H1 (cell line): ENCODE measurements at regions not wholly inside any gene's neighbourhood (a gene's known extent, or its start where the extent isn't known, plus 50 kb on each side); places are given as distances from the start of the nearest gene placed in this dataset.

ENCODE experiments used
- CTCF ChIA-PET: fragments of 300-600 bp; sonication (Branson Sonifier 250); formaldehyde crosslinking; loops from one replicate; lab custom pipeline; 2021; ENCODE audit not compliant: partially characterized antibody; lab: Charles Lee
- POLR2A ChIA-PET: fragments of 300-600 bp; sonication (Branson Sonifier 250); formaldehyde crosslinking; loops from one replicate; lab custom pipeline; 2021; ENCODE audit warnings: inconsistent platforms; ENCODE audit not compliant: partially characterized antibody; lab: Charles Lee
- DNase-seq, 2 experiments: peaks; one replicate each; pipeline versions ENCODE4 v3.0.0 to v3.0.0-alpha.2; 2010 to 2022; ENCODE audit warnings: low spot score in 2 of 2, low read depth in 1 of 2, mixed read lengths in 1 of 2
- FAIRE-seq: peaks from 2 replicates; lab custom pipeline; 2011; peaks lifted over from hg19 to GRCh38; lab: Jason Lieb, UNC
- H2AFZ ChIP-seq: 2 replicates; pipeline ENCODE4 v1.8.1; 2012; ENCODE audit warnings: low read length, inconsistent platforms
- H2AK5ac ChIP-seq: 2 replicates; pipeline ENCODE4 v1.6.1; 2013; ENCODE audit warnings: low read depth, low read length
- H2BK120ac ChIP-seq: replicated peaks from 2 replicates; pipeline ENCODE3; 2013; ENCODE audit warnings: low read depth, low read length, inconsistent platforms
- H2BK12ac ChIP-seq: 2 replicates; pipeline ENCODE4 v1.6.1; 2013; ENCODE audit warnings: low read depth, low read length
- H2BK15ac ChIP-seq: 2 replicates; pipeline ENCODE4 v1.6.1; 2013; ENCODE audit warnings: low read length
- H2BK20ac ChIP-seq: 2 replicates; pipeline ENCODE4 v1.6.1; 2013; ENCODE audit warnings: low read length
- H2BK5ac ChIP-seq: 2 replicates; pipeline ENCODE4 v1.6.1; 2013; ENCODE audit warnings: low read depth, low read length
- H3K14ac ChIP-seq: 2 replicates; pipeline ENCODE4 v1.6.1; 2013; ENCODE audit warnings: inconsistent platforms; ENCODE audit not compliant: insufficient read length
- H3K18ac ChIP-seq: 2 replicates; pipeline ENCODE4 v1.6.1; 2013; ENCODE audit warnings: low read length; ENCODE audit errors: extremely low read depth
- H3K23ac ChIP-seq: 2 replicates; pipeline ENCODE4 v1.6.1; 2013; ENCODE audit warnings: inconsistent platforms; ENCODE audit not compliant: insufficient read length
- H3K23me2 ChIP-seq: 2 replicates; pipeline ENCODE4 v1.6.1; 2013; ENCODE audit warnings: low read depth, low read length
- H3K27ac ChIP-seq: 2 replicates; pipeline ENCODE4 v1.6.1; 2011; ENCODE audit warnings: low read depth, low read length, inconsistent platforms
- H3K27me3 ChIP-seq, 4 experiments: replicated peaks in 1 of 4; 1 replicate in 1 of 4; 2 replicates in 3 of 4; pipeline versions ENCODE4 v1.6.1 to v1.8.1; 2011 to 2013; ENCODE audit warnings: low read length in 3 of 4, mild to moderate bottlenecking in 3 of 4, inconsistent platforms in 2 of 4, mixed read lengths in 2 of 4, moderate library complexity in 1 of 4; ENCODE audit not compliant: control insufficient read depth in 3 of 4, insufficient read depth in 3 of 4; ENCODE audit errors: extremely low read depth in 1 of 4
- H3K36me3 ChIP-seq, 4 experiments: 2 replicates each; pipeline versions ENCODE4 v1.6.1 to v1.8.1; 2011 to 2013; ENCODE audit warnings: mild to moderate bottlenecking in 4 of 4, low read length in 3 of 4, moderate library complexity in 2 of 4, control low read depth in 1 of 4, inconsistent platforms in 1 of 4; ENCODE audit not compliant: insufficient read depth in 4 of 4, control insufficient read depth in 2 of 4
- H3K4ac ChIP-seq: replicated peaks from 2 replicates; pipeline ENCODE3; 2013; ENCODE audit warnings: low read length, low read depth, mixed read lengths, inconsistent platforms; ENCODE audit not compliant: insufficient read length
- H3K4me1 ChIP-seq, 4 experiments: replicated peaks in 1 of 4; 1 replicate in 1 of 4; 2 replicates in 3 of 4; pipeline versions ENCODE4 v1.6.1 to v1.8.1; 2011 to 2013; ENCODE audit warnings: low read length in 3 of 4, inconsistent platforms in 2 of 4, mixed read lengths in 1 of 4; ENCODE audit not compliant: insufficient read depth in 4 of 4, control insufficient read depth in 3 of 4
- H3K4me2 ChIP-seq, 2 experiments: 2 replicates each; pipeline versions ENCODE4 v1.6.1 to v1.8.1; 2011 to 2013; ENCODE audit warnings: low read depth in 2 of 2, low read length in 2 of 2, control low read depth in 1 of 2, inconsistent platforms in 1 of 2, mild to moderate bottlenecking in 1 of 2; ENCODE audit not compliant: insufficient read depth in 1 of 2
- H3K4me3 ChIP-seq, 4 experiments: fragments of 200-600, 300-600 bp in 1 of 4; sonication (generic), shearing (Covaris generic), sonication (Bioruptor Twin) in 1 of 4; 2 replicates each; pipeline versions ENCODE4 v1.5.1 to v1.8.1; 2011 to 2016; ENCODE audit warnings: low read length in 4 of 4, low read depth in 3 of 4, control low read depth in 2 of 4, inconsistent platforms in 2 of 4, mild to moderate bottlenecking in 2 of 4, mixed read lengths in 1 of 4, moderate library complexity in 1 of 4; ENCODE audit not compliant: insufficient read depth in 2 of 4; ENCODE audit errors: extremely low read depth in 1 of 4
- H3K56ac ChIP-seq: replicated peaks from 2 replicates; pipeline ENCODE3; 2013; ENCODE audit warnings: low read depth, mild to moderate bottlenecking, mixed read lengths, low read length, inconsistent platforms; ENCODE audit not compliant: insufficient read length
- H3K79me1 ChIP-seq: 2 replicates; pipeline ENCODE4 v1.6.1; 2013; ENCODE audit warnings: low read depth, low read length, control low read depth
- H3K79me2 ChIP-seq, 2 experiments: 2 replicates each; pipeline versions ENCODE4 v1.6.1 to v1.8.1; 2012 to 2013; ENCODE audit warnings: low read length in 2 of 2, mild to moderate bottlenecking in 2 of 2, inconsistent platforms in 1 of 2; ENCODE audit not compliant: insufficient read depth in 2 of 2, control insufficient read depth in 1 of 2
- H3K9ac ChIP-seq, 4 experiments: replicated peaks in 1 of 4; 1 replicate in 1 of 4; 2 replicates in 3 of 4; pipeline versions ENCODE4 v1.6.1 to v1.8.1; 2011 to 2013; ENCODE audit warnings: low read depth in 3 of 4, low read length in 3 of 4, control low read depth in 2 of 4, mild to moderate bottlenecking in 2 of 4, moderate library complexity in 2 of 4, inconsistent platforms in 1 of 4; ENCODE audit errors: extremely low read depth in 1 of 4
- H3K9me3 ChIP-seq, 2 experiments: 2 replicates each; pipeline versions ENCODE4 v1.6.1 to v1.8.1; 2012 to 2013; ENCODE audit warnings: mild to moderate bottlenecking in 2 of 2, moderate library complexity in 2 of 2, control low read depth in 1 of 2, inconsistent platforms in 1 of 2, low read depth in 1 of 2, low read length in 1 of 2, mixed read lengths in 1 of 2; ENCODE audit not compliant: insufficient read depth in 2 of 2
- H4K20me1 ChIP-seq, 2 experiments: replicated peaks in 1 of 2; 2 replicates each; pipeline versions ENCODE3 to v1.8.1; 2011 to 2013; ENCODE audit warnings: inconsistent platforms in 2 of 2, low read length in 2 of 2, mild to moderate bottlenecking in 1 of 2; ENCODE audit not compliant: insufficient read depth in 2 of 2, control insufficient read depth in 1 of 2
- H4K5ac ChIP-seq: 2 replicates; pipeline ENCODE4 v1.6.1; 2013; ENCODE audit warnings: low read length, low read depth, mixed read lengths, inconsistent platforms; ENCODE audit not compliant: insufficient read length
- H4K8ac ChIP-seq: 2 replicates; pipeline ENCODE4 v1.8.0; 2013; ENCODE audit warnings: mild to moderate bottlenecking, moderate library complexity, low read length, inconsistent platforms; ENCODE audit not compliant: insufficient read depth; ENCODE audit errors: extremely low read depth
- H4K91ac ChIP-seq: replicated peaks from 2 replicates; pipeline ENCODE3; 2013; ENCODE audit warnings: low read length, mixed read lengths, inconsistent platforms; ENCODE audit not compliant: insufficient read length
- BCL11A ChIP-seq, 2 experiments: IDR thresholded peaks; one replicate each; pipeline ENCODE4 v1.6.1; 2011; ENCODE audit warnings: low read depth in 2 of 2, low read length in 2 of 2, mild to moderate bottlenecking in 2 of 2
- CBX8 ChIP-seq: fragments of 300-800, 300-1000 bp; sonication (generic); IDR thresholded peaks from 2 replicates; pipeline ENCODE4 v1.7.1; 2016; ENCODE audit warnings: low read depth, low read length, borderline replicate concordance
- GABPA ChIP-seq: IDR thresholded peaks from 2 replicates; pipeline ENCODE4 v1.6.1; 2011; ENCODE audit warnings: mild to moderate bottlenecking, low read length, moderate library complexity, borderline replicate concordance; ENCODE audit not compliant: insufficient read depth
- SP4 ChIP-seq: IDR thresholded peaks from 2 replicates; pipeline ENCODE4 v1.6.1; 2012; ENCODE audit warnings: low read length, inconsistent platforms
- USF2 ChIP-seq: IDR thresholded peaks from 2 replicates; pipeline ENCODE4 v1.6.1; 2011; ENCODE audit warnings: low read length, improper control_type of control experiment
- WGBS, 2 experiments: shearing (Covaris generic) in 1 of 2; methylation state at CpG; one replicate each; pipeline versions ENCODE4 v1.1.6 to v1.1.7; 2013 to 2015; ENCODE audit warnings: low lambda C conversion rate in 2 of 2, mixed read lengths in 2 of 2, inconsistent platforms in 1 of 2, low coverage in 1 of 2, missing lambda C conversion rate in 1 of 2; ENCODE audit not compliant: insufficient replicate concordance in 2 of 2, insufficient coverage in 1 of 2, insufficient read length in 1 of 2; ENCODE audit errors: extremely low coverage in 1 of 2, missing lambda C conversion rate in 1 of 2; 5-methylcytosine and 5-hydroxymethylcytosine counted together

GRCh38 chr3:187848401-187848800 lies 103.1 kb upstream of the BCL6 start:
- Histone ChIP-seq H3K14ac (no peak overlapping the region), H3K27ac (no peak overlapping the region), H2BK5ac (no peak overlapping the region), H2AK5ac (no peak overlapping the region), H3K9me3 (peaks cover 5 to 10% of the 10 kb centered on the region in 2 experiments; a peak in 3 of 4 replicates), H3K27me3 (no peaks in the 10 kb centered on the region), H3K36me3 (no peaks in the 10 kb centered on the region), H3K18ac (no peak overlapping the region), H4K20me1 (no peaks in the 10 kb centered on the region), H3K79me2 (no peaks in the 10 kb centered on the region), H3K4me2 (no peak overlapping the region), H3K23me2 (no peaks in the 10 kb centered on the region; the same call in 1 of the 2 replicates), H2BK12ac (no peak overlapping the region), H3K23ac (no peak overlapping the region), H2BK15ac (no peak overlapping the region), H3K9ac (no peak overlapping the region), H2BK120ac (no peak overlapping the region), H3K4me1 (no peaks in the 10 kb centered on the region), H4K5ac (no peak overlapping the region), H4K91ac (no peak overlapping the region), H3K79me1 (no peaks in the 10 kb centered on the region), H3K4ac (no peak overlapping the region), H3K56ac (no peak overlapping the region), H4K8ac (no peak overlapping the region), H3K4me3 (no peak overlapping the region), H2AFZ (no peak overlapping the region), H2BK20ac (no peak overlapping the region)
- WGBS, 2 experiments: 91% methylated on average over 1 of the region's 1 CpG; no CpG with 5 or more reads in 1 of the 2 experiments
- POLR2A ChIA-PET: interaction anchor here (1.0 to 1.2 kb wide), 2 partner anchors 10 to 14 kb away, joined by 3 read pairs; no protein-coding TSS in a partner anchor
- DNase-seq (no peak), FAIRE-seq (no peak)
- no peak for TF ChIP-seq GABPA
- no peak for TF ChIP-seq SP4
- no peak for TF ChIP-seq USF2
- TF ChIP-seq CBX8: no peak
- no peak for TF ChIP-seq BCL11A (IDR thresholded peaks at IDR 0.05; ENCODE audit: low read depth in 2 of 2, low read length in 2 of 2)
- CTCF ChIA-PET: interaction anchor here (0.7 kb wide), 1 partner anchor 279 kb away, joined by 4 read pairs; no protein-coding TSS in a partner anchor
